ENCODE measurements at regions not wholly inside any gene's neighbourhood (a gene's known extent, or its start where the extent isn't known, plus 50 kb on each side); places are given as distances from the start of the nearest gene placed in this dataset.
"Not testable (repeated sequence)": the region's sequence is repeated elsewhere in the genome, so short reads cannot be mapped to it uniquely, and the experiment has no call there.

- peaks cover 5% of the 10 kb centered on the region; the same call in 1 of the 2 replicates for H3K9me3 ChIP-seq
- Mint-ChIP-seq H3K27ac (ENCODE audit: unreplicated experiment) (no peak overlapping the region), H3K36me3 (ENCODE audit: insufficient read depth, unreplicated experiment) (no peaks in the 10 kb centered on the region), H3K27me3 (ENCODE audit: insufficient read depth, unreplicated experiment) (peaks cover 7% of the 10 kb centered on the region), H3K4me1 (ENCODE audit: low read depth, unreplicated experiment) (no peaks in the 10 kb centered on the region), H3K9me3 (ENCODE audit: unreplicated experiment) (peaks cover 12% of the 10 kb centered on the region), H3K4me3 (ENCODE audit: unreplicated experiment) (no peak overlapping the region)
- POLR2A ChIA-PET = no interaction called here
- TF ChIP-seq CTCF (IDR thresholded peaks at IDR 0.05; ENCODE audit: insufficient read depth in 1 of 2, low read depth in 1 of 2, low read length in 1 of 2, severe bottlenecking in 1 of 2, unreplicated experiment in 1 of 2) = no peak
- CTCF ChIA-PET = no interaction called here
- no peak overlapping the region for H3K4me3 ChIP-seq (ENCODE audit: low read depth, low read length)
- H3K27me3 ChIP-seq (replicated peaks; ENCODE audit: control insufficient read depth, insufficient read depth, low read length) = no peaks in the 10 kb centered on the region; the same call in 1 of the 2 replicates
- intact Hi-C loops (cut with micrococcal nuclease; ENCODE audit: unreplicated experiment) = no loop called here
- no peaks in the 10 kb centered on the region for H3K36me3 ChIP-seq (ENCODE audit: control insufficient read depth, insufficient read depth, low read length)
- H3K4me1 ChIP-seq = no peaks in the 10 kb centered on the region
- DNase-seq = no peak
- BruUV-seq (replicated peaks) = no TSS peak
Measured at GRCh38 chr20:20786428-20786827, 74.0 kb upstream of the RALGAPA2 start.

GRCh38 chr20:20785226-20785625 lies 72.8 kb upstream of the RALGAPA2 start:
- no TSS peak for BruUV-seq (replicated peaks)
- peaks cover 7% of the 10 kb centered on the region for H3K27me3 Mint-ChIP-seq (ENCODE audit: insufficient read depth, unreplicated experiment)
- no peak for TF ChIP-seq CTCF (IDR thresholded peaks at IDR 0.05; ENCODE audit: insufficient read depth in 1 of 2, low read depth in 1 of 2, low read length in 1 of 2, severe bottlenecking in 1 of 2, unreplicated experiment in 1 of 2)
- no peak overlapping the region for H3K4me3 Mint-ChIP-seq (ENCODE audit: unreplicated experiment)
- no peaks in the 10 kb centered on the region for H3K4me1 ChIP-seq
- H3K9me3 Mint-ChIP-seq (ENCODE audit: unreplicated experiment) = peaks cover 12% of the 10 kb centered on the region
- ChIA-PET CTCF (no interaction called here), POLR2A (no interaction called here)
- no peaks in the 10 kb centered on the region for H3K36me3 Mint-ChIP-seq (ENCODE audit: insufficient read depth, unreplicated experiment)
- DNase-seq = no peak
- no peaks in the 10 kb centered on the region; the same call in 1 of the 2 replicates for H3K27me3 ChIP-seq (replicated peaks; ENCODE audit: control insufficient read depth, insufficient read depth, low read length)
- peaks cover 5% of the 10 kb centered on the region; the same call in 1 of the 2 replicates for H3K9me3 ChIP-seq
- no peak overlapping the region for H3K4me3 ChIP-seq (ENCODE audit: low read depth, low read length)
- intact Hi-C loops (cut with micrococcal nuclease; ENCODE audit: unreplicated experiment) = no loop called here
- no peaks in the 10 kb centered on the region for H3K36me3 ChIP-seq (ENCODE audit: control insufficient read depth, insufficient read depth, low read length)
- no peaks in the 10 kb centered on the region for H3K4me1 Mint-ChIP-seq (ENCODE audit: low read depth, unreplicated experiment)
- no peak overlapping the region for H3K27ac Mint-ChIP-seq (ENCODE audit: unreplicated experiment)

GRCh38 chr20:20784450-20784849 lies 72.0 kb upstream of the RALGAPA2 start:
- H3K36me3 ChIP-seq (ENCODE audit: control insufficient read depth, insufficient read depth, low read length); H3K4me3 ChIP-seq (ENCODE audit: low read depth, low read length); intact Hi-C loops (cut with micrococcal nuclease; ENCODE audit: unreplicated experiment); H3K36me3 Mint-ChIP-seq (ENCODE audit: insufficient read depth, unreplicated experiment); H3K4me1 ChIP-seq; BruUV-seq (replicated peaks); H3K9me3 ChIP-seq; H3K4me1 Mint-ChIP-seq (ENCODE audit: low read depth, unreplicated experiment); H3K27ac Mint-ChIP-seq (ENCODE audit: unreplicated experiment); CTCF ChIA-PET; H3K27me3 Mint-ChIP-seq (ENCODE audit: insufficient read depth, unreplicated experiment); H3K4me3 Mint-ChIP-seq (ENCODE audit: unreplicated experiment); DNase-seq; H3K27me3 ChIP-seq (replicated peaks; ENCODE audit: control insufficient read depth, insufficient read depth, low read length); POLR2A ChIA-PET: not testable (repeated sequence)
- peaks cover 12% of the 10 kb centered on the region for H3K9me3 Mint-ChIP-seq (ENCODE audit: unreplicated experiment)

- Mint-ChIP-seq H3K4me1 (ENCODE audit: low read depth, unreplicated experiment) (no peaks in the 10 kb centered on the region), H3K27ac (ENCODE audit: unreplicated experiment) (no peak overlapping the region), H3K27me3 (ENCODE audit: insufficient read depth, unreplicated experiment) (peaks cover 9% of the 10 kb centered on the region), H3K36me3 (ENCODE audit: insufficient read depth, unreplicated experiment) (no peaks in the 10 kb centered on the region), H3K4me3 (ENCODE audit: unreplicated experiment) (no peak overlapping the region), H3K9me3 (ENCODE audit: unreplicated experiment) (peaks cover 12% of the 10 kb centered on the region)
- POLR2A ChIA-PET = no interaction called here
- Histone ChIP-seq H3K9me3 (peaks cover 5% of the 10 kb centered on the region; the same call in 1 of the 2 replicates), H3K36me3 (ENCODE audit: control insufficient read depth, insufficient read depth, low read length) (no peaks in the 10 kb centered on the region), H3K4me1 (no peaks in the 10 kb centered on the region), H3K27me3 (replicated peaks; ENCODE audit: control insufficient read depth, insufficient read depth, low read length) (no peaks in the 10 kb centered on the region; the same call in 1 of the 2 replicates), H3K4me3 (ENCODE audit: low read depth, low read length) (no peak overlapping the region)
- intact Hi-C loops (cut with micrococcal nuclease; ENCODE audit: unreplicated experiment) = no loop called here
- BruUV-seq (replicated peaks) = no TSS peak
- DNase-seq = no peak
- no peak for TF ChIP-seq CTCF (IDR thresholded peaks at IDR 0.05; ENCODE audit: insufficient read depth in 1 of 2, low read depth in 1 of 2, low read length in 1 of 2, severe bottlenecking in 1 of 2, unreplicated experiment in 1 of 2)
- CTCF ChIA-PET = no interaction called here
Measured at GRCh38 chr20:20783450-20783849, 71.0 kb upstream of the RALGAPA2 start.
